ENCODE measurements at regions not wholly inside any gene's neighbourhood (a gene's known extent, or its start where the extent isn't known, plus 50 kb on each side); places are given as distances from the start of the nearest gene placed in this dataset.

GRCh38 chr2:181170256-181170655 lies 189.9 kb downstream of the UBE2E3 start:
- no peak for ATAC-seq
- Histone ChIP-seq H3K36me3 (no peaks in the 10 kb centered on the region), H3K4me3 (no peak overlapping the region), H3K4me1 (no peaks in the 10 kb centered on the region), H3K27me3 (no peaks in the 10 kb centered on the region), H3K27ac (no peak overlapping the region), H3K9me3 (no peaks in the 10 kb centered on the region)
- DNase-seq, result no peak
- intact Hi-C loops (cut with DNase I), result no loop called here
- TF ChIP-seq CTCF (IDR thresholded peaks at IDR 0.05), result no peak

GRCh38 chr2:181172676-181173075 lies 192.3 kb downstream of the UBE2E3 start:
- Histone ChIP-seq H3K4me1 (no peaks in the 10 kb centered on the region), H3K27ac (no peak overlapping the region), H3K27me3 (no peaks in the 10 kb centered on the region), H3K36me3 (no peaks in the 10 kb centered on the region), H3K9me3 (no peaks in the 10 kb centered on the region), H3K4me3 (no peak overlapping the region)
- TF ChIP-seq CTCF (IDR thresholded peaks at IDR 0.05), result no peak
- no peak for ATAC-seq
- no peak for DNase-seq
- intact Hi-C loops (cut with DNase I), result no loop called here

- Histone ChIP-seq H3K36me3 (no peaks in the 10 kb centered on the region), H3K27ac (no peak overlapping the region), H3K4me1 (no peaks in the 10 kb centered on the region), H3K4me3 (no peak overlapping the region), H3K9me3 (no peaks in the 10 kb centered on the region), H3K27me3 (no peaks in the 10 kb centered on the region)
- intact Hi-C loops (cut with DNase I), result no loop called here
- no peak for ATAC-seq
- no peak for TF ChIP-seq CTCF (IDR thresholded peaks at IDR 0.05)
- DNase-seq, result no peak
Measured at GRCh38 chr2:181174611-181175580, 194.5 kb downstream of the UBE2E3 start.

- intact Hi-C loops (cut with DNase I), result no loop called here
- Histone ChIP-seq H3K27me3 (no peaks in the 10 kb centered on the region), H3K36me3 (no peaks in the 10 kb centered on the region), H3K4me1 (no peaks in the 10 kb centered on the region), H3K27ac (no peak overlapping the region), H3K4me3 (no peak overlapping the region), H3K9me3 (no peaks in the 10 kb centered on the region)
- ATAC-seq (no peak), DNase-seq (no peak)
- TF ChIP-seq CTCF (IDR thresholded peaks at IDR 0.05), result no peak
Measured at GRCh38 chr2:181176540-181176939, 196.1 kb downstream of the UBE2E3 start.

GRCh38 chr2:181177376-181177775 lies 197.0 kb downstream of the UBE2E3 start:
- no peak for TF ChIP-seq CTCF (IDR thresholded peaks at IDR 0.05)
- no peaks in the 10 kb centered on the region for H3K9me3 ChIP-seq
- no peaks in the 10 kb centered on the region for H3K4me1 ChIP-seq
- no peaks in the 10 kb centered on the region for H3K27me3 ChIP-seq
- H3K36me3 ChIP-seq, result no peaks in the 10 kb centered on the region
- ATAC-seq (no peak), DNase-seq (no peak)
- H3K4me3 ChIP-seq, result no peak overlapping the region
- intact Hi-C loops (cut with DNase I), result no loop called here
- H3K27ac ChIP-seq, result no peak overlapping the region

Data from upper lobe of right lung (tissue), 1 donor.